PFSK-1 (cell line): ENCODE measurements at regions not wholly inside any gene's neighbourhood (a gene's known extent, or its start where the extent isn't known, plus 50 kb on each side); places are given as distances from the start of the nearest gene placed in this dataset.

Experiments used
- FOXP2 ChIP-seq: optimal IDR thresholded peaks from 2 replicates; pipeline ENCODE3; 2011; ENCODE audit warnings: borderline replicate concordance, control low read depth, inconsistent platforms; ENCODE audit not compliant: insufficient read depth; ENCODE audit errors: extremely low read length, extremely low read depth
- POLR2AphosphoS5 ChIP-seq: IDR thresholded peaks from 2 replicates; pipeline ENCODE4 v1.6.1; 2012; ENCODE audit warnings: low read depth, mild to moderate bottlenecking, control low read depth, low read length, moderate library complexity
- REST ChIP-seq, 2 experiments: IDR thresholded peaks; 2 replicates each; pipeline versions ENCODE4 v1.6.1 to v1.8.0; 2011 to 2012; ENCODE audit warnings: low read depth in 2 of 2, low read length in 2 of 2, control low read depth in 1 of 2, inconsistent platforms in 1 of 2, mild to moderate bottlenecking in 1 of 2, moderate library complexity in 1 of 2; ENCODE audit not compliant: insufficient read depth in 1 of 2
- SIN3A ChIP-seq: IDR thresholded peaks from 2 replicates; pipeline ENCODE4 v1.6.1; 2012; ENCODE audit warnings: mild to moderate bottlenecking, low read length, moderate library complexity, borderline replicate concordance; ENCODE audit not compliant: insufficient read depth
- TAF1 ChIP-seq: IDR thresholded peaks from 2 replicates; pipeline ENCODE4 v1.6.1; 2012; ENCODE audit warnings: low read length, control low read depth, borderline replicate concordance; ENCODE audit not compliant: insufficient read depth

GRCh38 chr13:88674841-88675240 lies 1003.7 kb downstream of the SLITRK5 start:
- TF ChIP-seq POLR2AphosphoS5 (no peak), REST (IDR thresholded peaks at IDR 0.05; ENCODE audit: insufficient read depth in 1 of 2, low read depth in 2 of 2, low read length in 2 of 2) (no peak), FOXP2 (no peak), SIN3A (no peak), TAF1 (no peak)

GRCh38 chr13:88675347-88675996 lies 1004.3 kb downstream of the SLITRK5 start:
- no peak for TF ChIP-seq REST (IDR thresholded peaks at IDR 0.05; ENCODE audit: insufficient read depth in 1 of 2, low read depth in 2 of 2, low read length in 2 of 2)
- no peak for TF ChIP-seq FOXP2
- TF ChIP-seq SIN3A, result no peak
- no peak for TF ChIP-seq TAF1
- TF ChIP-seq POLR2AphosphoS5, result no peak

- no peak for TF ChIP-seq REST (IDR thresholded peaks at IDR 0.05; ENCODE audit: insufficient read depth in 1 of 2, low read depth in 2 of 2, low read length in 2 of 2)
- TF ChIP-seq POLR2AphosphoS5, result no peak
- TF ChIP-seq TAF1, result no peak
Measured at GRCh38 chr13:88676016-88676415, 1004.8 kb downstream of the SLITRK5 start.

- TF ChIP-seq POLR2AphosphoS5, result no peak
- TF ChIP-seq FOXP2, result no peak
- no peak for TF ChIP-seq REST (IDR thresholded peaks at IDR 0.05; ENCODE audit: insufficient read depth in 1 of 2, low read depth in 2 of 2, low read length in 2 of 2)
- TF ChIP-seq TAF1, result no peak
- TF ChIP-seq SIN3A, result no peak
Measured at GRCh38 chr13:88685459-88685858, 1014.3 kb downstream of the SLITRK5 start.

GRCh38 chr13:88701551-88701950 lies 1030.4 kb downstream of the SLITRK5 start:
- TF ChIP-seq FOXP2, result no peak
- TF ChIP-seq SIN3A, result no peak
- TF ChIP-seq TAF1, result no peak
- no peak for TF ChIP-seq POLR2AphosphoS5
- TF ChIP-seq REST (IDR thresholded peaks at IDR 0.05; ENCODE audit: insufficient read depth in 1 of 2, low read depth in 2 of 2, low read length in 2 of 2), result no peak
